Neural progenitor cell (in vitro differentiated cells): ENCODE measurements at regions not wholly inside any gene's neighbourhood (a gene's known extent, or its start where the extent isn't known, plus 50 kb on each side); places are given as distances from the start of the nearest gene placed in this dataset.

Source experiments
- DNase-seq: peaks from one replicate; pipeline ENCODE4 v3.0.0-alpha.2; 2016; ENCODE audit warnings: low spot score
- H2AFZ ChIP-seq: fragments of 200-600 bp; sonication (generic); replicated peaks from 2 replicates; pipeline ENCODE4 v1.6.1; 2016; ENCODE audit warnings: antibody characterized with exemption
- H3F3A ChIP-seq: fragments of 200-600 bp; sonication (generic); 2 replicates; pipeline ENCODE4 v1.6.1; 2016; ENCODE audit warnings: antibody characterized with exemption, low read depth
- H3K27ac ChIP-seq: fragments of 200-600 bp; sonication (generic); 2 replicates; pipeline ENCODE4 v1.5.1; 2016; ENCODE audit warnings: mild to moderate bottlenecking
- H3K27me3 ChIP-seq: fragments of 200-600 bp; sonication (generic); 2 replicates; pipeline ENCODE4 v1.6.1; 2016; ENCODE audit warnings: mild to moderate bottlenecking, moderate library complexity
- H3K36me3 ChIP-seq: fragments of 200-600 bp; sonication (generic); 2 replicates; pipeline ENCODE4 v1.5.1; 2016
- H3K4me1 ChIP-seq: fragments of 200-600 bp; sonication (generic); 2 replicates; pipeline ENCODE4 v1.6.1; 2016; ENCODE audit warnings: mixed run types
- H3K4me2 ChIP-seq: fragments of 200-600 bp; sonication (generic); 2 replicates; pipeline ENCODE4 v1.6.1; 2016
- H3K4me3 ChIP-seq: fragments of 200-600 bp; sonication (generic); 2 replicates; pipeline ENCODE4 v1.5.1; 2016
- H3K79me2 ChIP-seq: fragments of 200-600 bp; sonication (generic); 2 replicates; pipeline ENCODE4 v1.6.1; 2016; ENCODE audit warnings: low read depth
- H3K9ac ChIP-seq: fragments of 200-600 bp; sonication (generic); 2 replicates; pipeline ENCODE4 v1.6.1; 2016
- H3K9me3 ChIP-seq: fragments of 200-600 bp; sonication (generic); 2 replicates; pipeline ENCODE4 v1.5.1; 2016; ENCODE audit warnings: low read depth
- H4K20me1 ChIP-seq: fragments of 200-600 bp; sonication (generic); 2 replicates; pipeline ENCODE4 v1.6.1; 2016; ENCODE audit warnings: low read depth
- H3K27ac Mint-ChIP-seq: 3 replicates; pipeline ENCODE4 v1.8.0; 2021; ENCODE audit warnings: mixed read lengths
- H3K27me3 Mint-ChIP-seq: 2 replicates; pipeline ENCODE4 v1.8.0; 2022; ENCODE audit warnings: low read depth, mild to moderate bottlenecking, inconsistent platforms, moderate library complexity, mixed read lengths; ENCODE audit not compliant: insufficient read depth
- H3K36me3 Mint-ChIP-seq: 3 replicates; pipeline ENCODE4 v1.8.0; 2021; ENCODE audit warnings: mixed read lengths
- H3K4me1 Mint-ChIP-seq: 3 replicates; pipeline ENCODE4 v1.8.0; 2021; ENCODE audit warnings: mixed read lengths
- H3K4me3 Mint-ChIP-seq: 3 replicates; pipeline ENCODE4 v1.8.0; 2021; ENCODE audit warnings: mild to moderate bottlenecking, moderate library complexity, mixed read lengths
- H3K9me3 Mint-ChIP-seq: 3 replicates; pipeline ENCODE4 v1.8.0; 2020; ENCODE audit warnings: mixed read lengths
- CTCF ChIP-seq: fragments of 200-600 bp; sonication (generic); IDR thresholded peaks from 2 replicates; pipeline ENCODE4 v1.5.1; 2017; ENCODE audit warnings: antibody characterized with exemption, mild to moderate bottlenecking
- EZH2 ChIP-seq: fragments of 200-600 bp; sonication (generic); IDR thresholded peaks from 2 replicates; pipeline ENCODE4 v1.6.1; 2017; ENCODE audit warnings: antibody characterized with exemption, mild to moderate bottlenecking, moderate library complexity
- EZH2phosphoT487 ChIP-seq: fragments of 200-600 bp; sonication (generic); IDR thresholded peaks from 2 replicates; pipeline ENCODE4 v1.6.1; 2017; ENCODE audit warnings: antibody characterized with exemption

GRCh38 chr19:28534766-28535351 lies 678.1 kb downstream of the UQCRFS1 start:
- H4K20me1 ChIP-seq: no peaks in the 10 kb centered on the region
- H3K36me3 Mint-ChIP-seq: no peaks in the 10 kb centered on the region
- H3K4me1 ChIP-seq: no peaks in the 10 kb centered on the region
- H3K9ac ChIP-seq: no peak overlapping the region
- H3K36me3 ChIP-seq: peaks cover 3% of the 10 kb centered on the region
- no peaks in the 10 kb centered on the region for H3K27me3 Mint-ChIP-seq
- H3K27ac Mint-ChIP-seq: no peak overlapping the region
- TF ChIP-seq CTCF: no peak
- TF ChIP-seq EZH2phosphoT487: no peak
- TF ChIP-seq EZH2: no peak
- H3K9me3 ChIP-seq: peaks cover 16% of the 10 kb centered on the region
- H3K27me3 ChIP-seq: no peaks in the 10 kb centered on the region
- no peak for DNase-seq
- H3K9me3 Mint-ChIP-seq: peaks cover 6% of the 10 kb centered on the region
- H3F3A ChIP-seq: no peaks in the 10 kb centered on the region
- no peak overlapping the region for H3K27ac ChIP-seq
- H3K4me2 ChIP-seq: no peak overlapping the region
- no peak overlapping the region for H3K4me3 ChIP-seq
- no peak overlapping the region for H3K4me3 Mint-ChIP-seq
- no peak overlapping the region for H2AFZ ChIP-seq
- H3K4me1 Mint-ChIP-seq: no peaks in the 10 kb centered on the region
- no peaks in the 10 kb centered on the region for H3K79me2 ChIP-seq

GRCh38 chr19:28532765-28533341 lies 680.1 kb downstream of the UQCRFS1 start:
- Histone ChIP-seq H3K4me3 (no peak overlapping the region), H3K36me3 (peaks cover 3% of the 10 kb centered on the region), H4K20me1 (no peaks in the 10 kb centered on the region), H3K27ac (no peak overlapping the region), H3K79me2 (no peaks in the 10 kb centered on the region), H3K9ac (no peak overlapping the region), H3K27me3 (no peaks in the 10 kb centered on the region), H3K9me3 (peaks cover 11% of the 10 kb centered on the region), H3K4me1 (no peaks in the 10 kb centered on the region), H3K4me2 (no peak overlapping the region), H2AFZ (no peak overlapping the region), H3F3A (no peaks in the 10 kb centered on the region)
- TF ChIP-seq CTCF: no peak
- TF ChIP-seq EZH2: no peak
- TF ChIP-seq EZH2phosphoT487: no peak
- no peak for DNase-seq
- no peaks in the 10 kb centered on the region for H3K27me3 Mint-ChIP-seq
- no peaks in the 10 kb centered on the region for H3K4me1 Mint-ChIP-seq
- no peak overlapping the region for H3K27ac Mint-ChIP-seq
- no peak overlapping the region for H3K4me3 Mint-ChIP-seq
- H3K9me3 Mint-ChIP-seq: peaks cover 2% of the 10 kb centered on the region
- H3K36me3 Mint-ChIP-seq: no peaks in the 10 kb centered on the region

- no peaks in the 10 kb centered on the region for H3K79me2 ChIP-seq
- Mint-ChIP-seq H3K27me3 (no peaks in the 10 kb centered on the region), H3K36me3 (no peaks in the 10 kb centered on the region), H3K9me3 (no peaks in the 10 kb centered on the region), H3K4me3 (no peak overlapping the region), H3K27ac (no peak overlapping the region), H3K4me1 (no peaks in the 10 kb centered on the region)
- H3F3A ChIP-seq: no peaks in the 10 kb centered on the region
- no peaks in the 10 kb centered on the region for H4K20me1 ChIP-seq
- no peak overlapping the region for H3K4me3 ChIP-seq
- no peaks in the 10 kb centered on the region for H3K27me3 ChIP-seq
- TF ChIP-seq EZH2 (no peak), EZH2phosphoT487 (no peak), CTCF (no peak)
- peaks cover 3% of the 10 kb centered on the region for H3K36me3 ChIP-seq
- H2AFZ ChIP-seq: no peak overlapping the region
- no peak for DNase-seq
- no peak overlapping the region for H3K4me2 ChIP-seq
- H3K4me1 ChIP-seq: no peaks in the 10 kb centered on the region
- H3K9me3 ChIP-seq: peaks cover 2% of the 10 kb centered on the region
- H3K9ac ChIP-seq: no peak overlapping the region
- no peak overlapping the region for H3K27ac ChIP-seq
These were observed 681.0 kb downstream of the UQCRFS1 start for GRCh38 chr19:28531979-28532378.
